IMR-90 (cell line): ENCODE measurements at regions not wholly inside any gene's neighbourhood (a gene's known extent, or its start where the extent isn't known, plus 50 kb on each side); places are given as distances from the start of the nearest gene placed in this dataset.

Source experiments
- ATAC-seq: fragments of 200-7000 bp; cut with Tn5 transposase; 2 replicates; pipeline ENCODE4 v1.9.1; 2020; ENCODE audit warnings: low read depth, mild to moderate bottlenecking, moderate library complexity
- BruUV-seq: library from RNA; stranded (reverse); fragments of 400-500 nt; replicated peaks from 2 replicates; lab custom pipeline; 2021; lab: Mats Ljungman, UMichigan
- CTCF ChIA-PET: fragments of 300-600 bp; formaldehyde crosslinking; extraction: SDS; loops from one replicate; lab custom pipeline; 2021; ENCODE audit warnings: antibody characterized with exemption; lab: Yijun Ruan, JAX
- POLR2A ChIA-PET: fragments of 300-600 bp; sonication (Branson Sonifier 250); formaldehyde crosslinking; loops from one replicate; lab custom pipeline; 2022; ENCODE audit warnings: antibody characterized with exemption; ENCODE audit not compliant: unreplicated experiment; lab: Charles Lee
- DNase-seq: peaks from one replicate; pipeline ENCODE4 v3.0.0; 2013
- H2AFZ ChIP-seq: replicated peaks from 2 replicates; pipeline ENCODE3; 2013; ENCODE audit warnings: low read length, mild to moderate bottlenecking; ENCODE audit not compliant: poor library complexity
- H2AK5ac ChIP-seq: 2 replicates; pipeline ENCODE4 v1.6.1; 2013; ENCODE audit warnings: low read depth, low read length, inconsistent platforms
- H2AK9ac ChIP-seq: replicated peaks from 2 replicates; pipeline ENCODE3; 2013; ENCODE audit warnings: mild to moderate bottlenecking, low read depth, low read length, moderate library complexity; ENCODE audit not compliant: poor library complexity
- H2BK120ac ChIP-seq: 2 replicates; pipeline ENCODE4 v1.6.1; 2013; ENCODE audit warnings: low read depth, low read length, inconsistent platforms
- H2BK15ac ChIP-seq: 3 replicates; pipeline ENCODE4 v1.6.1; 2013; ENCODE audit warnings: low read depth, low read length, inconsistent platforms
- H2BK20ac ChIP-seq: 2 replicates; pipeline ENCODE4 v1.6.1; 2013; ENCODE audit warnings: low read depth, mild to moderate bottlenecking, inconsistent platforms, low read length, moderate library complexity
- H2BK5ac ChIP-seq: 2 replicates; pipeline ENCODE4 v1.6.1; 2013; ENCODE audit warnings: mild to moderate bottlenecking, low read depth, low read length, inconsistent platforms; ENCODE audit not compliant: poor library complexity, severe bottlenecking
- H3K14ac ChIP-seq: replicated peaks from 2 replicates; pipeline ENCODE4 v1.6.1; 2013; ENCODE audit warnings: low read depth, low read length, inconsistent platforms
- H3K18ac ChIP-seq: 2 replicates; pipeline ENCODE4 v1.6.1; 2013; ENCODE audit warnings: low read depth, low read length, control low read depth
- H3K23ac ChIP-seq: 2 replicates; pipeline ENCODE4 v1.6.1; 2013; ENCODE audit warnings: low read depth, low read length, inconsistent platforms
- H3K27ac ChIP-seq: 2 replicates; pipeline ENCODE4 v1.5.1; 2013; ENCODE audit warnings: mild to moderate bottlenecking, control low read depth, low read length; ENCODE audit not compliant: insufficient read depth
- H3K27me3 ChIP-seq: 2 replicates; pipeline ENCODE4 v1.6.1; 2013; ENCODE audit warnings: low read length; ENCODE audit not compliant: control insufficient read depth, insufficient read depth
- H3K36me3 ChIP-seq: 2 replicates; pipeline ENCODE4 v1.6.1; 2013; ENCODE audit warnings: low read length, mixed read lengths; ENCODE audit not compliant: control insufficient read depth, insufficient read depth
- H3K4ac ChIP-seq: 2 replicates; pipeline ENCODE4 v1.6.1; 2013; ENCODE audit warnings: low read depth, low read length, inconsistent platforms
- H3K4me1 ChIP-seq: 2 replicates; pipeline ENCODE4 v1.6.1; 2013; ENCODE audit warnings: low read length, mixed read lengths; ENCODE audit not compliant: control insufficient read depth, insufficient read depth
- H3K4me2 ChIP-seq: 2 replicates; pipeline ENCODE4 v1.6.1; 2013; ENCODE audit warnings: low read depth, mild to moderate bottlenecking, control low read depth, low read length, moderate library complexity
- H3K4me3 ChIP-seq: 2 replicates; pipeline ENCODE4 v1.5.1; 2013; ENCODE audit warnings: low read depth, mild to moderate bottlenecking, control low read depth, low read length, moderate library complexity; ENCODE audit not compliant: insufficient read depth
- H3K56ac ChIP-seq: 2 replicates; pipeline ENCODE4 v1.6.1; 2013; ENCODE audit warnings: low read length, inconsistent platforms; ENCODE audit not compliant: insufficient read depth; ENCODE audit errors: extremely low read depth
- H3K79me1 ChIP-seq, 2 experiments: 2 replicates each; pipeline ENCODE4 v1.6.1; 2013; ENCODE audit warnings: low read length in 2 of 2, inconsistent platforms in 1 of 2, low read depth in 1 of 2
- H3K9ac ChIP-seq: 2 replicates; pipeline ENCODE4 v1.6.1; 2013; ENCODE audit warnings: low read depth, low read length, control low read depth
- H3K9me1 ChIP-seq: 2 replicates; pipeline ENCODE4 v1.6.1; 2013; ENCODE audit warnings: low read length, inconsistent platforms; ENCODE audit not compliant: insufficient read depth
- H3K9me3 ChIP-seq: 2 replicates; pipeline ENCODE4 v1.6.1; 2013; ENCODE audit warnings: low read length; ENCODE audit not compliant: control insufficient read depth, insufficient read depth
- H4K20me1 ChIP-seq: 2 replicates; pipeline ENCODE4 v1.6.1; 2013; ENCODE audit warnings: low read length, inconsistent platforms; ENCODE audit not compliant: insufficient read depth
- H4K5ac ChIP-seq: 2 replicates; pipeline ENCODE4 v1.6.1; 2013; ENCODE audit warnings: mild to moderate bottlenecking, low read depth, low read length, control low read depth
- H4K8ac ChIP-seq, 2 experiments: 2 replicates each; pipeline ENCODE4 v1.6.1; 2013; ENCODE audit warnings: low read depth in 2 of 2, low read length in 2 of 2, control low read depth in 1 of 2, inconsistent platforms in 1 of 2
- H4K91ac ChIP-seq: 2 replicates; pipeline ENCODE4 v1.6.1; 2013; ENCODE audit warnings: low read depth, low read length, inconsistent platforms; ENCODE audit not compliant: insufficient read depth
- RFX5 ChIP-seq: IDR thresholded peaks from 2 replicates; pipeline ENCODE4 v1.8.0; 2012; ENCODE audit warnings: low read depth, mild to moderate bottlenecking, low read length, moderate library complexity
- dilution Hi-C: fragments of 300-500 bp; cut with HindIII; formaldehyde crosslinking; loops from one replicate; pipeline ENCODE4 v1.14.3; 2018; ENCODE audit warnings: low sequenced_read_pairs; ENCODE audit not compliant: unreplicated experiment
- in situ Hi-C: fragments of 300-500 bp; cut with MboI; formaldehyde crosslinking; loops from 3 replicates; pipeline ENCODE4 v1.14.3; 2019; ENCODE audit warnings: low sequenced_read_pairs, inconsistent platforms, mixed read lengths
- intact Hi-C: fragments of 100-400 bp; cut with micrococcal nuclease; formaldehyde crosslinking; loops from 2 replicates; pipeline ENCODE4 v1.10.0; 2022

GRCh38 chr7:77475181-77475580 is 59.0 kb upstream of the GSAP start:
- Histone ChIP-seq H2AFZ (no peak overlapping the region), H3K79me1 (no peaks in the 10 kb centered on the region), H3K23ac (no peak overlapping the region; the same call in 1 of the 2 replicates), H2BK20ac (no peak overlapping the region), H3K9me1 (no peaks in the 10 kb centered on the region), H2AK5ac (no peak overlapping the region), H4K91ac (no peak overlapping the region), H2BK15ac (no peak overlapping the region), H3K4me1 (0 out of 2 replicates have a peak, but pooled peaks cover 2% of the 10 kb centered on the region), H4K5ac (no peak overlapping the region), H3K14ac (no peak overlapping the region), H3K36me3 (no peaks in the 10 kb centered on the region), H3K9me3 (no peaks in the 10 kb centered on the region), H2BK5ac (no peak overlapping the region), H3K56ac (no peak overlapping the region), H3K4me3 (no peak overlapping the region), H3K9ac (no peak overlapping the region), H3K27ac (no peak overlapping the region), H3K18ac (no peak overlapping the region), H2AK9ac (no peak overlapping the region), H2BK120ac (no peak overlapping the region), H4K8ac (no peak overlapping the region), H3K4me2 (no peak overlapping the region), H3K4ac (no peak overlapping the region), H3K27me3 (no peaks in the 10 kb centered on the region), H4K20me1 (no peaks in the 10 kb centered on the region)
- no peak for ATAC-seq
- no peak for DNase-seq
- in situ Hi-C loops (no loop called here), dilution Hi-C loops (no loop called here), intact Hi-C loops (no loop called here)
- ChIA-PET POLR2A (no interaction called here), CTCF (no interaction called here)
- BruUV-seq, result no TSS peak
- no peak for TF ChIP-seq RFX5
